GM19372 (cell line): ENCODE measurements at regions not wholly inside any gene's neighbourhood (a gene's known extent, or its start where the extent isn't known, plus 50 kb on each side); places are given as distances from the start of the nearest gene placed in this dataset.

Source experiments
- ATAC-seq: cut with Tn5 transposase; IDR thresholded peaks from one replicate; pipeline ENCODE4 v1.9.1; 2021; ENCODE audit warnings: mild to moderate bottlenecking, low read depth, moderate library complexity; ENCODE audit not compliant: unreplicated experiment

DNA sequence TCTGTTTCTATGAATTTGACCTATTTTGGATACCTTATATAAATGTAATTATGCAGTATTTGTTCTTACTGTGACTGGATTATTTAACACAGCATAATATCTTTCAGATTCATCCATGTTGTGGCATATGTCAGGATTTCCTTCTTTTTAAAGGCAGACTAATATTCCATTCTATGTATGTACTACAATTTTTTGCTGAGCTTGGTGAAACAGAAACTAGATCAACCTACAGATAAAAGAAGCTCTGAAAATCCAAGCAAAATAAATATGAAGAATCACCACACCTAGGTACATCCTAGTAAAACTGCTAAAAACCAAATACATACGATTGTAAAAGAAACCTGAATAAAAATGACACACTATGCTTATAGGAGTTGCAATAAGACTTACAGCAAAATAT is 300.5 kb downstream of the HTR7 start:
- ATAC-seq, result no peak

DNA sequence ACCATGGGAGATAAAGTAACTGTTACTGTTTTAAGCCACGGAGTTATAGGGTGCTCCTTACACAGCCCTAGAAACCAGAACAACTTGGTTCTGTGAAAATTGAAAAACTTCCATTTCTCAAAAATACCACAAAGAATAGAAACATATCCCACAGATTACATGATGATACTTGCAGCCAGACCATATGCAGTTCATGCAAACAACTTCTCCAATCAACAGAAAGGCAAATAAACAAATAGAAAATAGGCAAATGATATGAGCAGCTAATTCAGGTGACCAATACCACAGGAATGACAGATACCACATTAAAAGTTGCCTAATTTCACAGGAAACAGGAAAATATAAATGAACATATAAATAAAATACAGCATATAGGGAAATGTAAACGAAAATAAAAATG is 297.5 kb downstream of the HTR7 start:
- ATAC-seq, result no peak

DNA sequence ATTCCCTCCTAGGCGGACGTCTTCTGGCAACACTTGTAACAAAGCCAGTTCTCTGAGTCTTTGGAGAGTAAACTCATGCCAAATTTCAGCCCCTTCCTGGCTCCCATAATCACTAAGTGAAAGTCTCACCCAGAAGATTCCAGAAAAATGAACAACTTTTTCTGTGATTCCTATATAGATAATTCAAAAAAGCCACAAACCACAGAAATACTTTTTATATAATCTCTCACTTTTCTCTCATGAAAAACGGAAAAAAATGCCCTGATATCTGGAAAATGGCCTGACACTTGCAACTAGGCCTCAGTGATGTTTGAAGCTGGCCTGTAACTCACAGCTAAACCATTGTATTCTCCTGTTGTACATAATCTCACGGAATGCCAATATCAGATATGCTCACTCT is 296.2 kb downstream of the HTR7 start:
- ATAC-seq, result no peak

- no peak for ATAC-seq
These were observed 286.2 kb downstream of the HTR7 start for GRCh38 chr10:90571481-90572258.

GRCh38 chr10:90575125-90575524 is 282.7 kb downstream of the HTR7 start:
- ATAC-seq, result no peak

- no peak for ATAC-seq
These were observed 280.3 kb downstream of the HTR7 start for GRCh38 chr10:90577569-90577968.

DNA sequence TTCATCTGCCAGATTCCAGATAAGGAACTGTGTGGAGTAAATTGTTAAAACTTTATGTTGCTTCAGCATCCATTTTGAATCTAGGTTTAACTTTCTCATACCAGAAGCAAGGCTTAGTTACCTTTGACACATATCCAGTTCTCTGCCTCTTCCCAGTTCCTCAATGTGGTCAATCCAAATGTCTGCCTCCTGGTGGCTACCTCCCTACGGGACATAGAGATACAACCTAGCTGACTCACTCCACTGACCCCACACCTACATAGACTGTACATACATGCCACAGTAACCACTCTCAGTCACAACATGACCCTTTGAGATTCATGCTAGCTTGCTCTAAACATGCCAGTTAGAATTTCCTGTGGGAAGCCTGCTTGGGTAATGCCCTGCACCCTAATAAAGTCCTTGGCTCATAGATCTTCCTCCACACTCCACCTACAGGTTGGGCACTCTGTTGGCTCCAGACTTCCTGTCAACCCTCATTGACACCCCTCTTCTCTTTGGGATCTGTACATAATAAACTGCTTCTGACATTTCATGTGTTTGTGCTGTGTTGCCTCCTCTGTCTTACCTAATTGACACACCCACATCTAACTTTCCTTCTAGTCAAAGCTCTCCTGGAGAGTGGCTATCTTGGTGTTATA is 278.1 kb downstream of the HTR7 start:
- ATAC-seq, result no peak

GRCh38 chr10:90583416-90583815 is 274.4 kb downstream of the HTR7 start:
- ATAC-seq, result no peak

DNA sequence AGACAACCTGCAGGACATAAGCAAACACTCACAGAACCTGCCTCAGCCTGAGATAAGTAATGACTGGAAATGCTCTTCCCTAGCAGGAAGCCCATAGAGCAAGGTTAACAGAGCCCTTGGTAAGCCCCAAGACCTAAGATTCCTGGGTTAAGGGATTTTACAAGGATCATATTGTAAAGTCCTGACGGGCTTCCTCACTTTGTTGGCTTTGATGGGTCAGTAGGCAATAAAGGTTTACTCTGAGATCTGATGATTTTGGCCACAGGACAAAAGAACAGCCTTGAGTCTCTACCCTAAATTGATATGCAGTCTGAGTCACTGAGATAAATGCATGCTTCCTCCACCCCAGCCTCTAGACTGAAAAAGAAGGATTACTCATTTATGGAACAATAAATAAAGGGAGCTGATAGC is 270.8 kb downstream of the HTR7 start:
- no peak for ATAC-seq

DNA sequence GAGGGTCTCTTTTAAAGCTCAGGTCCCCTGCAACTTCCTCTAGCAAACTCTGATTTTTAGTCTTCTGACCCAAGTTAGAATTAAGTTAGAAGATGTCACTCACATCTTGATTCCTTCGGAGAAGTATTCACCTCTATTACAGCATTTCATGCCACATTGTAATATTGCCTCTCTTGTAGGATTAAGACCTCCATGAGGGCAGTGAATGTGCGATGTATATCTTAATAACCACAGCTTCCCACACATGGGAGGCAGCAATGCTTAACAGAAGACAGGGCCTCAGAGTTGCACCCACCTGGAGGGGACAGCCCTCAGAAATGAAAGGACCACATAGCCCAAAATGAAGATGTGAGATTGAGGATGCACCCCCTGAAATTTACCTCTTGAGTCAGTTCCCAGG is 270.3 kb downstream of the HTR7 start:
- no peak for ATAC-seq

- no peak for ATAC-seq
These were observed 269.6 kb downstream of the HTR7 start for GRCh38 chr10:90588222-90588621.

GRCh38 chr10:90589825-90590224 is 268.0 kb downstream of the HTR7 start:
- ATAC-seq, result no peak

- ATAC-seq, result no peak
These were observed 266.2 kb downstream of the HTR7 start for GRCh38 chr10:90591629-90592028.

DNA sequence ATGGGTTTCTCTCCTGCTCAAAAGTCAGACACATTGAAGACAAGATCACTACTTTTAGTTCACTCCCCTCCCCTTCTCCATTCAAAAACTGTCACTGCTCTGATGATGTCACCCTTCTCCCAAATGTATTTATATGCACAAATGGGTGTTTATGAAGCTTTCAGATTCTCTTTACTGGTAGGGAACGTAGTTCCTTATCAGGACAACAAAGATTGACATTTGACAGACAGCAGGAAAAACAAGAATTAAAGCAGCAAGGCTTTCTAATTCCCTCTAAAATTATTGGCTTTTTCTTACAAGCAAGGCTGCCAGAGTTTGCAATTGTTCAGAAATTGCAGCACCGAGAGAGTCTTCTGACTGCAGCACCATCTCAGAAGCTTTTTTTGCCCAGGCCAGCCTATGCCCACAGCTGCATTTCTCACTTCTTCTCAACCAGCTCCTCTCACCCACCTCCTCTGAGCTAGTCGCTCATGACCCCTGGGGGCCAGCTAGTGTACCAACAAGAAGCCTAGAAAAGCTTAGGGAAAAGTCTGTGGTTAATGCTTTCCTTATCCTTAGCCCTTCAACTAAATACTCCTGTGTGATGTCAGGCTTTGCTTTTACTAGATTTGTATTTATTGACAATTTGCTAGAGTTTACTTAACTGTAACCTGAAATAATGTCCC is 265.1 kb downstream of the HTR7 start:
- ATAC-seq, result no peak

DNA sequence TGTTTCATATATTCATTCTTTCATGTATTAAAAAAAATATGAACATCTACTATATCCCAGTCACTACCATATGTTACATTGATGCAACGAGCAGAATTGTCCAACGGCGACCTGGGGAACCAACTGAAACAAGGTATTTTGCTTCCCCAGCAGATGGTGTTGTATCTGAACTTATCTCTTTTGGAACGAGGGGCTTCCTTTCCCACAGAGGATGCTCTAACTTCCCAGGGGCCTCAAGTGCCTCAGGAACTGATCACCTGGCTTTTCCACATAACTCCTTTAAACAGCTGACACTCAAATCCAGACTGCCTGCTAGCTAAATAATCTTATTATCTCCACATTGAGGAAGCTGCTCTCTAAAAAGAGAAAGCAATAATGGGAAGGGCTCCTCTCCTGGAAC is 259.3 kb downstream of the HTR7 start:
- ATAC-seq, result no peak

DNA sequence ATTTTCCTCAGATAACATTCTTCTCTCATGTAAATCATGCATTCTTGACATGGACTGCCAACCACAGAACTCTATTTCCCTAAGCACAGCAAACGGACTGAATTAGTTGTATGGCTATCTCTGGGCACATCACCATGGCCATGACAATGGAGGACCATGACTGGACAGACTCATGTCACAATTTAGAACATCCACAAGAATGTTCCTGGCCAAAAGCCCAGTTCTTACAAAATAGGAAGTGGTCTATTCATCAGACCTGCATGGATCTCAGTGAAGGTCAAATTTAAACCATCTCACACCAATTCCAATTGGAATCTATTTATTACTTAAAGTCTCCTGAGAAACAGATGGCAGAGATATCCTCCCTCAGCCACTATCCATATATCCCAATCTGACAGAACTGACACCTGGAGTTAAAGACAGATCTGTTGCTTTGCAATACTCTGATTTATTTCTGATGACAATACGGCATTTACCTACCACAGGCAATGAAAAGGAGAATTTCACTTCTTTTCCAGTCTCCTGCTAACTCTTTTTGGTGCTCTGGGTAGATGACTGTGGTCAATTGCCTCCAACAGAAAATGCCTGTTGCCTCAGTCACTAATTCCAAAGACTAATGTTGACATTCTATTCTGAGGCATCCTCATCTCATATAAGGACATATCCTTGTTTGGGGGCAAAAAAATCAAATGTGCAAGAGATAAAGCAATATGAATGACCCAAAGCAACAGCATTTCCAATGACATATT is 254.8 kb downstream of the HTR7 start:
- no peak for ATAC-seq

DNA sequence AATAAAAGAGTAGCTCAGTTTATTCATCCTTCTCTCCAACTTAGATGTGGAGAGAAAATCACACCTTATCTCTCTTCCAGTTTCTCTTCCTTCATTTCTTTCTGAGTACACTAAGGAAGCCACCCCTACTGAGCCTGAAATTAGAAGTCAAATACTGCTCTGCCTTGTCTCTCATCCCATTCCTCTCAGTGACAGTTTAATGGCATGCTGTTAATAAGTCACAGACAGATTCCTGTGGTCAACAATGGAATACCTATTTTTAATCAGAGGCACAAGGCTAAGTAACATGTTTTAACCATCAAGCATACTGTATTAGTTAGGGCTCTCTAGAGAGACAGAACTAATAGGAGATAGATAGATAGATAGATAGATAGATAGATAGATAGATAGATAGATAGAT is 253.2 kb downstream of the HTR7 start:
- no peak for ATAC-seq

- no peak for ATAC-seq
These were observed 252.3 kb downstream of the HTR7 start for GRCh38 chr10:90605506-90605905.

GRCh38 chr10:90612276-90612675 is 245.6 kb downstream of the HTR7 start:
- no peak for ATAC-seq

GRCh38 chr10:90614631-90615030 is 243.2 kb downstream of the HTR7 start:
- no peak for ATAC-seq

- no peak for ATAC-seq
These were observed 236.3 kb downstream of the HTR7 start for GRCh38 chr10:90621577-90621976.
